ENCODE measurements at regions not wholly inside any gene's neighbourhood (a gene's known extent, or its start where the extent isn't known, plus 50 kb on each side); places are given as distances from the start of the nearest gene placed in this dataset.
"Not testable (repeated sequence)": the region's sequence is repeated elsewhere in the genome, so short reads cannot be mapped to it uniquely, and the experiment has no call there.

DNA sequence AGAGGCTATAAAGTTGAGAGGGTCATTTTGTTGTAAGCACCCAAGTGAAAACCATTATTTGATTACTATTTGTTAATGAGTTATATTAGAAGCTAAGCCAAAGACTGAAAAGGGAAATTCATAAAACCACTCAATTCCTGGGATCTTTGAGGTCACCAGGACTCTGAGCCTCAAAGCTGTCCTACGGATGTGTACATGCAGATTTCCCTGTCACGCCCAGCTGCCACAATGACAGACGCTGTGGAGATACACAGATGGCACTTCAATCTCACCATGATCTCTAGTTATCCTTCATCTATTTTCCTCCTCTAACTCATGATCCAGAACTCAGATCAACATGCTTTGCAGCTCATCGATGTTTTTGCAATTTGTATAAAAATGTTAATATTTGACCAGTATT is 403.5 kb upstream of the MIR17HG start:
- no peaks in the 10 kb centered on the region for H3K79me2 ChIP-seq (ENCODE audit: insufficient read depth, low read length)
- H3K4me3 ChIP-seq (ENCODE audit: insufficient read depth, low read length, poor library complexity, severe bottlenecking) = no peak overlapping the region
- H3K9me2 ChIP-seq (replicated peaks; ENCODE audit: insufficient read depth, low read length) = no peaks in the 10 kb centered on the region
- no peaks in the 10 kb centered on the region for H3K9me3 ChIP-seq (ENCODE audit: insufficient read depth, low read length)
- H3K9ac ChIP-seq (ENCODE audit: low read length) = no peak overlapping the region
- no peak overlapping the region for H2AFZ ChIP-seq (ENCODE audit: low read depth, low read length, severe bottlenecking)
- no peaks in the 10 kb centered on the region for H3K27me3 ChIP-seq (ENCODE audit: low read length)
- H3K4me2 ChIP-seq (ENCODE audit: low read depth, low read length, poor library complexity, severe bottlenecking) = no peak overlapping the region
- H3K36me3 ChIP-seq (ENCODE audit: low read length) = no peaks in the 10 kb centered on the region
- H4K20me1 ChIP-seq (ENCODE audit: low read depth, low read length) = no peaks in the 10 kb centered on the region
- H3K27ac ChIP-seq (ENCODE audit: low read depth, low read length) = no peak overlapping the region
- TF ChIP-seq, protein P1, sequence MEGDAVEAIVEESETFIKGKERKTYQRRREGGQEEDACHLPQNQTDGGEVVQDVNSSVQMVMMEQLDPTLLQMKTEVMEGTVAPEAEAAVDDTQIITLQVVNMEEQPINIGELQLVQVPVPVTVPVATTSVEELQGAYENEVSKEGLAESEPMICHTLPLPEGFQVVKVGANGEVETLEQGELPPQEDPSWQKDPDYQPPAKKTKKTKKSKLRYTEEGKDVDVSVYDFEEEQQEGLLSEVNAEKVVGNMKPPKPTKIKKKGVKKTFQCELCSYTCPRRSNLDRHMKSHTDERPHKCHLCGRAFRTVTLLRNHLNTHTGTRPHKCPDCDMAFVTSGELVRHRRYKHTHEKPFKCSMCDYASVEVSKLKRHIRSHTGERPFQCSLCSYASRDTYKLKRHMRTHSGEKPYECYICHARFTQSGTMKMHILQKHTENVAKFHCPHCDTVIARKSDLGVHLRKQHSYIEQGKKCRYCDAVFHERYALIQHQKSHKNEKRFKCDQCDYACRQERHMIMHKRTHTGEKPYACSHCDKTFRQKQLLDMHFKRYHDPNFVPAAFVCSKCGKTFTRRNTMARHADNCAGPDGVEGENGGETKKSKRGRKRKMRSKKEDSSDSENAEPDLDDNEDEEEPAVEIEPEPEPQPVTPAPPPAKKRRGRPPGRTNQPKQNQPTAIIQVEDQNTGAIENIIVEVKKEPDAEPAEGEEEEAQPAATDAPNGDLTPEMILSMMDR (IDR thresholded peaks at IDR 0.05; ENCODE audit: insufficient read depth, low read length, poor library complexity, severe bottlenecking) = no peak
- TF ChIP-seq EZH2phosphoT487 (conservative IDR thresholded peaks at IDR 0.05; ENCODE audit: low read length) = no peak
- H3F3A ChIP-seq (ENCODE audit: insufficient read depth) = no peaks in the 10 kb centered on the region

DNA sequence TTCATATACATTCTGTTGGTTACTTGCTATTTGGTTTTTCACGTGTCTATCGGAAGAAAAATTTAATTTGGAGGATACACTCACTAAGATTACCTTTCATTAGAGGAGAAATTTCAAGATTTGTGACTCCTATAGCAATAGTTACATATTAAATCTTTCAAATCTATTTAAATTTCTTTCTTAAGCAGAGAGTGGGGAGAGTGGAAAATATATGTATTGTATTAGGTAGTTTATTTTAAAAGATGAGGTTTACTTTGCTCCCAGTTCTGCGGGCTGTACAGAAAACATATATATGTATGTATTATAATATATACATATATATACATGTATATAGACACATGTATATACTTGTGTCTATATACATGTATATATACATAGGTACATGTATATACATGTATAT is 402.3 kb upstream of the MIR17HG start:
- H3K4me2 ChIP-seq (ENCODE audit: low read depth, low read length, poor library complexity, severe bottlenecking); H3K9me3 ChIP-seq (ENCODE audit: insufficient read depth, low read length); H3K4me3 ChIP-seq (ENCODE audit: insufficient read depth, low read length, poor library complexity, severe bottlenecking); H3K36me3 ChIP-seq (ENCODE audit: low read length); H3K27me3 ChIP-seq (ENCODE audit: low read length); H2AFZ ChIP-seq (ENCODE audit: low read depth, low read length, severe bottlenecking); H3K27ac ChIP-seq (ENCODE audit: low read depth, low read length); H4K20me1 ChIP-seq (ENCODE audit: low read depth, low read length); H3K9me2 ChIP-seq (replicated peaks; ENCODE audit: insufficient read depth, low read length); H3F3A ChIP-seq (ENCODE audit: insufficient read depth); H3K79me2 ChIP-seq (ENCODE audit: insufficient read depth, low read length); H3K9ac ChIP-seq (ENCODE audit: low read length): not testable (repeated sequence)

DNA sequence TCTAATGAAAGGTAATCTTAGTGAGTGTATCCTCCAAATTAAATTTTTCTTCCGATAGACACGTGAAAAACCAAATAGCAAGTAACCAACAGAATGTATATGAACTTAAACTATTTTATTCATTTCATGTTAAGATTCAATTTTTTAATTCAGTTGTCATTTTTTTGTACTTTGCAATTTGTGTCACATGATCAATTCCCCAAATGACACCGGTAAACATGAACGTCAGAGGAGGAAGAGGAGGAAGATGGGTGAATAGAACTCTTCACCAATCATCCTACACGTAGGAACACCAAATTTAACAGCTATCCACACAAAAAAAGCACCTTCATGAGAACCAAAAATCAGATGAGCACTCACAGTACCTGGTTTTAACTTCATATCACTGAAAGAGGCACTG is 401.4 kb upstream of the MIR17HG start:
- H3F3A ChIP-seq (ENCODE audit: insufficient read depth); H3K79me2 ChIP-seq (ENCODE audit: insufficient read depth, low read length); H3K9me3 ChIP-seq (ENCODE audit: insufficient read depth, low read length); H3K4me2 ChIP-seq (ENCODE audit: low read depth, low read length, poor library complexity, severe bottlenecking); H3K9ac ChIP-seq (ENCODE audit: low read length); H3K27ac ChIP-seq (ENCODE audit: low read depth, low read length); H3K36me3 ChIP-seq (ENCODE audit: low read length); H4K20me1 ChIP-seq (ENCODE audit: low read depth, low read length); H3K27me3 ChIP-seq (ENCODE audit: low read length); H3K9me2 ChIP-seq (replicated peaks; ENCODE audit: insufficient read depth, low read length); H2AFZ ChIP-seq (ENCODE audit: low read depth, low read length, severe bottlenecking); H3K4me3 ChIP-seq (ENCODE audit: insufficient read depth, low read length, poor library complexity, severe bottlenecking): not testable (repeated sequence)

DNA sequence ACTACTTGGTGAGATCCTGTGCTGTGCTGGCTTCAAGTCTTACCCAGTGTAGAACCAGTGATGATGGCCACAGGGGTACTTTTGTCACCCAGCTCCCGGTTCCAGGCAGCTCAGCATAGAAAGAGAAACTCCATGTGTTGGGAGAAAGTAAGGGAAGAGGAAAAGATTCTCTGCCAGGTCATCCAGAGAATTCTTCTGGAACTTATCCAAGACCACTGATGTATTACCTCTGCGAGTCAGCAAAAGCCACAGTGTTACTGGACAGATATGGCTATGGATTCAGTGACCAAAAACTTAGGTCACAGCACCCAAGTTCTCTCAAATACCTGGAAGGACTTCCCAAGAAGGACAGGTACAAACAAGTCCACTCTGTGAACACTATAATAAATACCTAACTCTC is 399.5 kb upstream of the MIR17HG start:
- Histone ChIP-seq H3K9ac (ENCODE audit: low read length) (no peak overlapping the region), H4K20me1 (ENCODE audit: low read depth, low read length) (no peaks in the 10 kb centered on the region), H3F3A (ENCODE audit: insufficient read depth) (no peaks in the 10 kb centered on the region), H3K9me2 (replicated peaks; ENCODE audit: insufficient read depth, low read length) (no peaks in the 10 kb centered on the region), H3K79me2 (ENCODE audit: insufficient read depth, low read length) (no peaks in the 10 kb centered on the region), H3K9me3 (ENCODE audit: insufficient read depth, low read length) (no peaks in the 10 kb centered on the region), H3K4me2 (ENCODE audit: low read depth, low read length, poor library complexity, severe bottlenecking) (no peak overlapping the region), H3K4me3 (ENCODE audit: insufficient read depth, low read length, poor library complexity, severe bottlenecking) (no peak overlapping the region), H3K36me3 (ENCODE audit: low read length) (no peaks in the 10 kb centered on the region), H3K27me3 (ENCODE audit: low read length) (no peaks in the 10 kb centered on the region), H3K27ac (ENCODE audit: low read depth, low read length) (no peak overlapping the region), H2AFZ (ENCODE audit: low read depth, low read length, severe bottlenecking) (no peak overlapping the region)
- TF ChIP-seq, protein P1 (IDR thresholded peaks at IDR 0.05; ENCODE audit: insufficient read depth, low read length, poor library complexity, severe bottlenecking) = no peak
- no peak for TF ChIP-seq EZH2phosphoT487 (conservative IDR thresholded peaks at IDR 0.05; ENCODE audit: low read length)
